Putamen (tissue), 1 donor: ENCODE measurements at regions not wholly inside any gene's neighbourhood (a gene's known extent, or its start where the extent isn't known, plus 50 kb on each side); places are given as distances from the start of the nearest gene placed in this dataset.
"Not testable (repeated sequence)": the region's sequence is repeated elsewhere in the genome, so short reads cannot be mapped to it uniquely, and the experiment has no call there.

Experiments
- DNase-seq: peaks from one replicate; pipeline ENCODE4 v3.0.0-alpha.2; 2016; ENCODE audit warnings: low spot score

- DNase-seq, result no peak
These were observed 195.1 kb downstream of the OTOL1 start for GRCh38 chr3:161691677-161692076.

DNA sequence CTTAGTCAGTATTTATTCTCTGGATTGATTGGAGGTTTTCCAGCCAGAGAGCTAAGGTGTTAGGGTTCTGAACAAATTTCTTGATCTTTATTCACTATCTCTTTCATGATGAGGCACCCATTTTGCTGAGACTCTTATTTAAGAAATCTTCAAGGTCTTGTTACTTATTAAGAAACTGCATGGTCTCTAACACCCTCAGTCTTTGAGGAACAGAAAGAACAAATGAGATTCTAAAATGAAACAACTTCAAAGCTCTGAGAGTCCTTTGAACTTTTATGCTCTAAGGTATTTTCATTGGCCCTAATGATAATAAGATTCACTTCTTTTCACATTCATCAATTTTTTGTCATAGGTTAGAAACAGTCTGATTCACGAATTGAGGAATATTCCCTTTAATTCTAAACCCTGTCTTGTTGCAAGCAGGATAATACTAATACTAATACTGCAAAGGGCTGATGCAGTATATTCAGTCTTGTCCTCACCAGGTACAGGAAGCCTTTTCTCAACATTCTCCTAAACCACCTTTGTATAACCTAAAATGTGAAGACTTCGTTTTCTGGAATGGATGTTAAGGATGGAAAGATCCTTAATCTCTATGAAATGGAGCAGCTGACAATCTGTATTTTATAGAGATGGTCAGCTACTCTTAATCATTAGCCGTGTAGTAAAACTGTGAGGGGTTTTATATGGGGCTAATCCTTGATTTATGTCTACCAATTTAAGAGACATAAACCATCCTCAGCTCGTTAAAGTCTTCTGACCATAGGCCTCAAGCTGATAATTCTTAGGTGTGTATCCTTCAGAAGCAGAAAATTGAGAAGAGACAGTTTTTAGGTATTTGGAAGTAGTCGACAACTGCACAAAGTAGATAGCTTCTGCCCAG, 198.3 kb downstream of the OTOL1 start:
- DNase-seq, result no peak

DNA sequence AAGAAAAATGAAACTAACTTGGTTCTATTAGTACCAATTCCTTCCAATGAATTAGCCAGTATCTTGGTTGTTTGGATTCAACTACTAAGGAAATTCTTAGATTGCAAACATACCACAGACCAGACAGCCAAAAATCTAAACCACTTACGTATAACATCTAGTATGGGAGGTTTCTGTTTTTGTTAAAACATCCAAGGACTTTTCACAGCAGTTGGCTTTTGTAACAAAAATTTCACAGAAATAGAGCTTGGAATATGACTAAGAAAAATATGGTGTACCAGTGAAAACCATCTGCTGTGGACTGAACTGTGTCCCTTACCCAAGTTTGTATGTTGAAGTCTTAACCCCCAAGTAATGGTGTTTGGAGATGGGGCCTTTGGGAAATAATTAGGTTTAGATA, 199.2 kb downstream of the OTOL1 start:
- DNase-seq, result no peak

- DNase-seq, result no peak
These were observed 204.4 kb downstream of the OTOL1 start for GRCh38 chr3:161700998-161701397.

- not testable (repeated sequence) for DNase-seq
These were observed 210.6 kb downstream of the OTOL1 start for GRCh38 chr3:161707253-161707652.

DNA sequence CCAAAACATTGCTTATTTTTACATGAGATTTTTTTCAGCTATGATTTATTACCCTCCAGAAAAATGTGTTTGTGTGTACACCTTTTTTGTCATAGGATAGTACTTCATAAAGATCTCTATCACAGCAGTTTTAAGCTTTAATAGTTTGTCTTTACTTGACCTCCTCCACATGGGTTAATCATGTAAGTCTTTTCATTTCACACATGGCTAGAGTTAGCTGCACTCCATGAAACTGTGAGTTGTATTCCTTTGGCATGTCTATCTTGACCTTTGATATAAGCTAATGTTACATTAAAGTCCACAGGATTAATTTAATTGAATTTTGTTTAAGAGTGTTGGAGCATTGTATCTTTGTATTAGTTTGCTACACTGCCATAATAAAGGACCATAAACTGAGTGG, 217.1 kb downstream of the OTOL1 start:
- DNase-seq, result no peak

DNA sequence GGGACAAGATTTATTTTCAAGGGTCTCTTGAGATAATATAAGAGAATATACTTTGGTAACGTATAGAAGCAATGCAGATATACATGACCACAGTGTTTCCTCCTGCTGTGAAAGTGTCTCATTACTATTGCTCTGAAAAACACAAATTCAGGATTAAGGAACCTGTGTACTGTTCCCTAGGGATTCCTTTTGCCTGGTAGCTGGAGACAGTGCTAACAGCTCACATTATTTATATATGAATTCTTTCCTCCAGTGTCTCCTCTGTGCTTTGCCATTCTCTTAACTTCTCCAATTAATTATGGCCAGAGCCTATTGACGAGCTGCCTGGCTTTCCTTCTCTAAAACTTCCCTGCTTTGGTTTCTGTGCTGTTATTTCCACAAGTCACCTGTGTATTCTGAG, 235.4 kb downstream of the OTOL1 start:
- DNase-seq, result no peak

- DNase-seq, result no peak
These were observed 240.6 kb downstream of the OTOL1 start for GRCh38 chr3:161737171-161737570.

GRCh38 chr3:161740421-161740820, 243.8 kb downstream of the OTOL1 start:
- no peak for DNase-seq

- DNase-seq, result no peak
These were observed 247.8 kb downstream of the OTOL1 start for GRCh38 chr3:161744366-161744765.

GRCh38 chr3:161745741-161746140, 249.1 kb downstream of the OTOL1 start:
- DNase-seq, result no peak

GRCh38 chr3:161748049-161748448, 251.4 kb downstream of the OTOL1 start:
- DNase-seq, result no peak

GRCh38 chr3:161754420-161755053, 257.9 kb downstream of the OTOL1 start:
- no peak for DNase-seq

- DNase-seq, result no peak
These were observed 262.8 kb downstream of the OTOL1 start for GRCh38 chr3:161759444-161759843.

DNA sequence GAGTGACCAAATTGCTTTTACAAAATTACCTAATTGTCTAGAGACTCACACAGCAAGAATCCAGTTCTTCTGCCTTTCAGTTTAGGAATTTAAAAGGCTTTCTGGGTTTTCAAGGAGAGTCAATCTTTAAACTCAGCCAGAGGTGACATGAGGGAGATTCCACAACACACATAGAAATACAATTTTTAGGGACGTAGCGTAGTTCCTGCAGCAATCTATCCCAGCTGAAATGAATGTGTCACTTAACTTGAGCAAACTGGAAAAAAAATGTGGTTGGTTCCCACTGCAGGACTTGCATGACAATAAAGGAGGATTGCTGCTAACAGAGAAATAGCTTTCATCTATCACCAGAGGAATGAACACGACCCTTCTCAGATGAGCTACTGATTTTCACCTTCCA, 269.7 kb downstream of the OTOL1 start:
- DNase-seq, result no peak

- no peak for DNase-seq
These were observed 274.1 kb downstream of the OTOL1 start for GRCh38 chr3:161770484-161771386.

- DNase-seq, result no peak
These were observed 284.8 kb downstream of the OTOL1 start for GRCh38 chr3:161781381-161781780.

DNA sequence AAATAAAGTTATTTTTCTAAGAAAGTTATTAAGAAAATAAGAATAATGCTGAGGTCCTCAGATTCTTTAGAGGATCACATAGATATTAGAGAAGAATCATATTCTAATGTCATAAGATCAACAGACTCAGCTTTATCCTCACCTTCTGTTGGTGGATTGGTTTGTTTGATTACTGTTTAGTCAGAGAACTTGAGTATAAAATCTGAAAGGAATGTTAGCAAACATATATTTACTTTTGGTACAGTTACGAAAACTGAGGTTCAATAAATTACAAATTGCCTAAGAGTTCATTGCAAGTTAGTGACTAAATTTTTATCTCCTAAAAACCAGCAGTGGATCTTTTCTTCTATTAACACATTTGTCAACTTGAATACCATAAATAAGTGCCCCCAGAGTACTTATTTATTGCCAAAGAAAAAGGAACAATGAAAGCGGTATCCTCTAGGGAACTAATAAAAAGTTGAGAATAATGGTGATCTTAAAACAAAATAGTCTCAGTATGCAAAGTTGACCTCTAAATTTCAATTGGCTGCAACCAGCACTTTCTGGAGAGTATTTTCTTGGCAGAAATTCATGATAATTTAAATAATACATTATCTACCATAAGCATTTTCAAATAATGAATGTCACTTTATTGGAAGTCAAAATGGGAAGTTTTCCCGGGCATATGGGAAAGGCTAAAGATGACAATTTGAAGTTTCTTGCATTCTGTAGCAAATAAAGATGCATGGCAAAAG, 296.8 kb downstream of the OTOL1 start:
- no peak for DNase-seq

GRCh38 chr3:161794551-161794950, 297.9 kb downstream of the OTOL1 start:
- no peak for DNase-seq

DNA sequence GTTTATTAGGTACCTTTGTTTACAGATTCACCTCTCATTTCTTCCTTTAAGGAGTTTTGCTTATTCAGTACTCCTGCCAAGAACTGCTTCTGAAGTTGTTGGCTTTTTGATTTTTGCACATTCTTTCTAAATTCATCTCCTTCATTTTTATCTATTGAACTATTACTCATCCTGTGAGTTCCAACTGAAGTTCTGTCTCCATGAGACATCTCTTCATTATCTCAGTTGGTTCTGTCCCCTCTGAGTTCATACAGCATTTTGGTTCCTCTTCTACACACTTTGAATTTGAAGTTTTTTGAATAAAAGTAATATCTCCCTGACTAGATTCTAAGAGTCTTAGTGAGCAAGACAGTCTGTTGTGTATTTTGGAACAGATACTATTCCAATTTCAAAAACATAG, 299.7 kb downstream of the OTOL1 start:
- no peak for DNase-seq

DNA sequence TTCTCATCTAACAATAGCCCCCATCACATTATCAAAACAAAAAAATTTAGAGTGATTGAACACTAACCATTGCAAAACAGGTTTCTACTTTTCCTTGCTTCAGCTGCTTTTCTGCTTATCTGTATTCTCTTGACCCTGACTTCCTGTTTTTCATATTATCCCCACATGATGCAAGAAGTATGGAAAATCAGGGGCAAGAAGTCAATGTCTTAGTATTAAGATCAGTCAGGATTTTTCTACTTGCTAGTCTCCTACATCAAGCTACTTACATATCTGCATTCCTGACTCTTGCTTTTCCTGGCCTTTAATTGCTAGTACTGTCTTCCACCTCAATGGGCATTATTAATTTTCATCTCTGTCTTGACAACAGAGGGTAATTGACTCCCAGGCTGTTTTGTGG, 300.2 kb downstream of the OTOL1 start:
- no peak for DNase-seq

DNA sequence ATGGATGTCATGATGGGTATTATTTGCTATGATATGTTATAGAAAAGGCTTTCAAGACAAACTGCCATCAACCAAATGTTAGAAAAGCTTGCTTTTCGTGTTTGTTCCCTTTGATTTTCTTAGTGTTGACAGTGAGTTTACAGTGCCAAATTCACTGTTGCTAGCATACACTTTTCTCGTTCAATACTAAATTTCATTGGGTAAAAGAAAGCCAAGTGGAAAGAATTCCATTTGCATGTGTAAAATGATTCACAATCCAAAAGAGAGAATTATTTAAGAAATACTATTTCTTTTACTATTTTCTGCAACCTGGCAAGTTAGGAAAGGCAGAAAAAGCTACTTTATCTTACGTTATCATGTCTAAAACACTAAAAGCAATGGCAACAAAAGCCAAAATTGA, 301.4 kb downstream of the OTOL1 start:
- DNase-seq, result no peak
